ENCODE measurements at regions not wholly inside any gene's neighbourhood (a gene's known extent, or its start where the extent isn't known, plus 50 kb on each side); places are given as distances from the start of the nearest gene placed in this dataset.
"Not testable (repeated sequence)": the region's sequence is repeated elsewhere in the genome, so short reads cannot be mapped to it uniquely, and the experiment has no call there.

DNA sequence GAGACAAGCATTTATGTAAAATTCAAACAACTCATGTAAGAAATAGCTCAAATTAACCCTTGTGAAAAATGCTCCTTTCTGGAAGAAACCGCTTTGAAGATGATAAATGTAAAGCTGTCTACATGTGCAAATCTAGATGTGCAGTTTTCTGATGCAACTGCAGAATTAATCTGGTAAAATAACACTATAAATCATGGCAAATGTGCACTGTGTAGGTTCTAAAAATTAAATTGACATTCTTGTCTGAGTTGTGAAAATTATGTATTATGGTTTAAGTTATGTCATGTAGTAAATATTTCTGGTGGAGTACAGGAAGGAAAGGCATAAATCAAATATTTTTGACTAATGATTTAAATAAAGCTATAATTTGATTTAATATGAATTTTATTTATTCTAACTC lies 678.1 kb upstream of the SEMA6D start:
- ATAC-seq (no peak), DNase-seq (ENCODE audit: low spot score) (no peak)
- Mint-ChIP-seq H3K4me1 (ENCODE audit: low read depth in 2 of 2) (no peaks in the 10 kb centered on the region), H3K36me3 (peaks cover 5% of the 10 kb centered on the region), H3K9me3 (peaks cover 3% of the 10 kb centered on the region), H3K27ac (no peak overlapping the region), H3K4me3 (no peak overlapping the region), H3K27me3 (no peaks in the 10 kb centered on the region)

- H3K27me3 Mint-ChIP-seq = no peaks in the 10 kb centered on the region
- ATAC-seq (no peak), DNase-seq (ENCODE audit: low spot score) (no peak)
- H3K36me3 Mint-ChIP-seq = peaks cover 5% of the 10 kb centered on the region
- H3K9me3 Mint-ChIP-seq = peaks cover 5% of the 10 kb centered on the region
- no peaks in the 10 kb centered on the region for H3K4me1 Mint-ChIP-seq (ENCODE audit: low read depth in 2 of 2)
- H3K27ac Mint-ChIP-seq = no peak overlapping the region
- H3K4me3 Mint-ChIP-seq = no peak overlapping the region
These were observed 676.0 kb upstream of the SEMA6D start for GRCh38 chr15:47041301-47041700.

DNA sequence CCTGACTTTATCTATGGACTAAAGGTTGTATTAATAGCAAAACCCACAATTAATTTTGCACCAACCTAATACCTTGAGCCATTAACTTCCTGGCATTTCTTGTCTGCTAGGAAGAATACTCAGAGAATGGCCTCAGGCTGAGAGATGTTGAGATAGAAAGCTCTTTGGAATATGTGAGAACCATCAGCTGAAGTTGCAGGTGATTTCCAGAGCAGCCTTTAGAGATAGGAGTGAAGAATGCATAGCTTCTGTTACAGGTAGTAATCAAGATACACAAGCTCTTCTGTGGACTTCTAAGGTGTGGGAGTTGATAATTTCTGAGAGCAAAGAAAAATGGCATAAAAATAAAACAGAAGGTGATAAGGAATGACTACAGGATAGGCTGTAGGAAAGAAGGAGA lies 669.3 kb upstream of the SEMA6D start:
- H3K36me3 Mint-ChIP-seq; H3K27ac Mint-ChIP-seq; H3K4me1 Mint-ChIP-seq (ENCODE audit: low read depth in 2 of 2); H3K4me3 Mint-ChIP-seq; DNase-seq (ENCODE audit: low spot score); H3K27me3 Mint-ChIP-seq; ATAC-seq: not testable (repeated sequence)
- H3K9me3 Mint-ChIP-seq = peaks cover 13% of the 10 kb centered on the region

DNA sequence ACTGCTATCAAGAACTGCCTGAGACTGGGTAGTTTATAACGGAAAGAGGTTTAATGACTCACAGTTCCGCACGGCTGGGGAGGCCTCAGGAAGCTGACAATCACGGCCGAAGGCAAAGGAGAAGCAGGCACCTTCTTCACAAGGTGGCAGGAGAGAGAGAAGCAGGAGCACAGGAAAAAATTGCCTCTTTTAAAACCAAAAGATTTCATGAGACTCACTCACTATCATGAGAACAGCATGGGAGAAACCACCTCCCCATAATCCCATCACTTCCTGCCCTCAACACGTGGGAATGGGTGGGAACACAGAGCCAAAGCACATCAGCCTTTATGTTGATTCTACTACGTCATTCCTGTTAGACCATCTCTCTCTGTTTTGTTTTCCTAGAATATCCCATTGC lies 650.9 kb upstream of the SEMA6D start:
- peaks cover 17% of the 10 kb centered on the region for H3K9me3 Mint-ChIP-seq
- no peak overlapping the region for H3K4me3 Mint-ChIP-seq
- ATAC-seq = no peak
- no peaks in the 10 kb centered on the region for H3K36me3 Mint-ChIP-seq
- DNase-seq (ENCODE audit: low spot score) = no peak
- H3K27me3 Mint-ChIP-seq = no peaks in the 10 kb centered on the region
- no peaks in the 10 kb centered on the region for H3K4me1 Mint-ChIP-seq (ENCODE audit: low read depth in 2 of 2)
- H3K27ac Mint-ChIP-seq = no peak overlapping the region

DNA sequence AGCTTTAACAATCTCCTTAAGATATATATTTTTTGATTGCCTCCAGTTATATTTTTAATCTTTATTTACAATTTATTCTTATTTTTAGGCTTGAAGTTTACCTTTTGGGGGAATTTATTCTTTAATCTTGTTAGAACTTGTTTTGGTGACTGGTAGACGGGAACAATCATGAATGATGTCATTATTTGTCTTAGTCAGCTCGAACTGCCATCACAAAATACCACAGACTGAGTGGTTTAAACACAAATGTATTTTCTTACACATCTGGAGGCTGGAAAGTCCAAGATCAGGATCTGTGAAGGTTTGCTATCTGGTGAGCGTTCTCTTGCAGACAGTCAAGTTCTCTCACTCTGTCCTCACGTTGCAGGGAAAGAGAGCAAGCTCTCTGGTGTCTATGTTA lies 639.5 kb upstream of the SEMA6D start:
- H3K9me3 Mint-ChIP-seq; H3K27me3 Mint-ChIP-seq; H3K27ac Mint-ChIP-seq; DNase-seq (ENCODE audit: low spot score); H3K36me3 Mint-ChIP-seq; ATAC-seq; H3K4me3 Mint-ChIP-seq; H3K4me1 Mint-ChIP-seq (ENCODE audit: low read depth in 2 of 2): not testable (repeated sequence)

DNA sequence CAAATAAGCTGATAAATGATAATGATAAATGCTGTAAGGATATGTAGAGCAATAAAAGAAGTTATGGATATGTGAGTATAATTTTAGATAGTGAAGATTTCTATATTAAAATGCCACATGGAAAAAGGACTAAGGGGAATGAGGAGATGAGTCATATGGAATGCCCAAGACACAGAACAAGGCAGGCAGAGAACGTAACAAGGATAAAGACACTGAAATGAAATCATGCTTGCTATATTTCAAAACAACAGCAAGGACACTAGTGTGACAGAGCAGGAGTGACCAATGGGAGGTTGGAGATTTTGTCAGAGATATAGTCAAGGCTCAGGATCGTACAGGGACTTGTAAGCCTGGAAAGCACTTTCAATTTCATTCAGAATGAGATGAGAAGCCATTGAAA lies 621.5 kb upstream of the SEMA6D start:
- H3K9me3 Mint-ChIP-seq = peaks cover 8% of the 10 kb centered on the region
- DNase-seq (ENCODE audit: low spot score) (no peak), ATAC-seq (no peak)
- no peak overlapping the region for H3K4me3 Mint-ChIP-seq
- H3K36me3 Mint-ChIP-seq = peaks cover 6% of the 10 kb centered on the region
- H3K4me1 Mint-ChIP-seq (ENCODE audit: low read depth in 2 of 2) = no peaks in the 10 kb centered on the region
- no peak overlapping the region for H3K27ac Mint-ChIP-seq
- H3K27me3 Mint-ChIP-seq = no peaks in the 10 kb centered on the region

GRCh38 chr15:47098526-47098925 lies 618.8 kb upstream of the SEMA6D start:
- not testable (repeated sequence) for H3K4me1 Mint-ChIP-seq (ENCODE audit: low read depth in 2 of 2); H3K27ac Mint-ChIP-seq

GRCh38 chr15:47099801-47100200 lies 617.5 kb upstream of the SEMA6D start:
- H3K4me3 Mint-ChIP-seq; H3K4me1 Mint-ChIP-seq (ENCODE audit: low read depth in 2 of 2); H3K9me3 Mint-ChIP-seq; H3K36me3 Mint-ChIP-seq; H3K27me3 Mint-ChIP-seq; ATAC-seq; DNase-seq (ENCODE audit: low spot score); H3K27ac Mint-ChIP-seq: not testable (repeated sequence)

More at GRCh38 chr15:47098526-47098925, 618.8 kb upstream of the SEMA6D start:
- not testable (repeated sequence) for H3K4me3 Mint-ChIP-seq; ATAC-seq; H3K27me3 Mint-ChIP-seq; H3K36me3 Mint-ChIP-seq; H3K9me3 Mint-ChIP-seq; DNase-seq (ENCODE audit: low spot score)

GRCh38 chr15:47108800-47109199 lies 608.5 kb upstream of the SEMA6D start:
- not testable (repeated sequence) for H3K4me3 Mint-ChIP-seq; ATAC-seq; H3K36me3 Mint-ChIP-seq; H3K27ac Mint-ChIP-seq; DNase-seq (ENCODE audit: low spot score); H3K27me3 Mint-ChIP-seq; H3K4me1 Mint-ChIP-seq (ENCODE audit: low read depth in 2 of 2)
- H3K9me3 Mint-ChIP-seq = peaks cover 16% of the 10 kb centered on the region

GRCh38 chr15:47116698-47117097 lies 600.6 kb upstream of the SEMA6D start:
- H3K9me3 Mint-ChIP-seq = peaks cover 34% of the 10 kb centered on the region
- H3K4me1 Mint-ChIP-seq (ENCODE audit: low read depth in 2 of 2) = no peaks in the 10 kb centered on the region
- no peak overlapping the region for H3K27ac Mint-ChIP-seq
- no peaks in the 10 kb centered on the region for H3K27me3 Mint-ChIP-seq
- ATAC-seq (no peak), DNase-seq (ENCODE audit: low spot score) (no peak)
- no peak overlapping the region for H3K4me3 Mint-ChIP-seq
- peaks cover 4% of the 10 kb centered on the region for H3K36me3 Mint-ChIP-seq

DNA sequence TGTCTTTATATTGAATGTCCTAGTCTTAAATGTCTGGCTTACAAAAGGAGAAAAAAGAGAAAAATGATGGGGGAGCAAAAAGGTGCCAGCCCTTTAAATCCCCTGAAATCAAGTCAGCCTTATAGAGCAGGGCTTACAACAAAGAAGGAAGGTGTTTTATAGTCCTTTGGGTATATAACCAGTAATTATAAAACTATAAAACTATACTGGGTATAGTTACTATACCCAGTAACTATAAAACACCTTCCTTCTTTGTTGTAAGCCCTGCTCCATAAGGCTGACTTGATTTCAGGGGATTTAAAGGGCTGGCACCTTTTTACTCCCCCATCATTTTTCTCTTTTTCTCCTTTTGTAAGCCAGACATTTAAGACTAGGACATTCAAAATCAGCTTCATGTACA lies 598.0 kb upstream of the SEMA6D start:
- H3K4me3 Mint-ChIP-seq = no peak overlapping the region
- DNase-seq (ENCODE audit: low spot score) (no peak), ATAC-seq (no peak)
- peaks cover 4% of the 10 kb centered on the region for H3K36me3 Mint-ChIP-seq
- no peaks in the 10 kb centered on the region for H3K4me1 Mint-ChIP-seq (ENCODE audit: low read depth in 2 of 2)
- peaks cover 27% of the 10 kb centered on the region for H3K9me3 Mint-ChIP-seq
- no peaks in the 10 kb centered on the region for H3K27me3 Mint-ChIP-seq
- H3K27ac Mint-ChIP-seq = no peak overlapping the region

DNA sequence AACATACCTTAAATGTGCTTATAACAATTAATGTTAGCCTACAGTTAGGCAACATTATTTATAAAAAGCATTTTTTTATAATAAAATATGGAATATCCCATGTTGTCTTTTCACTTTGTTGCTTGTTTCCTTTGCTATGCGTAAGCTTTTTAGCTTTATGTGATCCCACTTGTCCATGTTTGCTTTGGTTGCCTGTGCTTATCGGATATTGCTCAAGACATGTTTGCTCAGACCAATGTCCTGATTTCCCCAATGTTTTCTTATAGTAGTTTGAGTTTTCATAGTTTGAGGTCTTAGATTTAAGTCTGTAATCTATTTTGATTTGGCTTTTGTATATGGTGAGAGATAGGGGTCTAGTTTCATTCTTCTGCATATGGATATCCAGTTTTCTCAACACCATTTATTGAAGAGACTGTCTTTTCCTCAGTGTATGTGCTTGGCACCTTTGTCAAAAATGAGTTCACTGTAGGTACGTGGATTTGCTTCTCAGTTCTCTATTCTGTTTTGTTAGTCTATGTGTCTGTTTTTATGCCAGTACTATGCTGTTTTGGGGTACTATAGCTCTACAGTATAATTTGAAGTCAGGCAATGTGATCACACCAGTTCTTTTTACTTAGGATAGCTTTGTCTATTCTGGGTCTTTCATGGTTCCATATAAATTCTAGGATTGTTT lies 592.7 kb upstream of the SEMA6D start:
- H3K27me3 Mint-ChIP-seq = no peaks in the 10 kb centered on the region
- peaks cover 21% of the 10 kb centered on the region for H3K9me3 Mint-ChIP-seq
- H3K4me1 Mint-ChIP-seq (ENCODE audit: low read depth in 2 of 2) = no peaks in the 10 kb centered on the region
- H3K36me3 Mint-ChIP-seq = no peaks in the 10 kb centered on the region
- DNase-seq (ENCODE audit: low spot score) = no peak
- no peak for ATAC-seq
- no peak overlapping the region for H3K27ac Mint-ChIP-seq
- H3K4me3 Mint-ChIP-seq = no peak overlapping the region

DNA sequence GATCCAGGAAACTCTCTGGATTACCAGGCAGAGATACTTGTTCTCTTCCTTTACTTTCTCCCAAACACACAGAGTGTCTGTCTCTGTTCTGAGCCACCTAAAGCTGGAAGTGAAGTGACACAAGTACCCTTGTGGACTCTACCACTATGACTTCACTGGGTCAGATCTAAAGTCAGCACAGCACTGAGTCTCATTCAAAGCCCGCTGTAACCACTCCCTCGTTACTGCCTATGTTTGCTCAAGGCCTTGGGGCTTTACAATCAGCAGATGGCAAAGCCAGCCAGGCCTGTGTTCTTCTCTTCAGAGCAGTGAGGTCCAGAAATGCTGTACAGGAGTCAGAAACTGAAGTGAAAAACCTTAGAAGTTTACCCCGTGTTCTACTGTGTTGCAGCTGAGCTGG lies 588.3 kb upstream of the SEMA6D start:
- DNase-seq (ENCODE audit: low spot score) = no peak
- H3K4me3 Mint-ChIP-seq = no peak overlapping the region
- H3K27ac Mint-ChIP-seq = no peak overlapping the region
- no peaks in the 10 kb centered on the region for H3K36me3 Mint-ChIP-seq
- no peaks in the 10 kb centered on the region for H3K4me1 Mint-ChIP-seq (ENCODE audit: low read depth in 2 of 2)
- H3K9me3 Mint-ChIP-seq = peaks cover 18% of the 10 kb centered on the region
- no peaks in the 10 kb centered on the region for H3K27me3 Mint-ChIP-seq
- ATAC-seq = no peak

DNA sequence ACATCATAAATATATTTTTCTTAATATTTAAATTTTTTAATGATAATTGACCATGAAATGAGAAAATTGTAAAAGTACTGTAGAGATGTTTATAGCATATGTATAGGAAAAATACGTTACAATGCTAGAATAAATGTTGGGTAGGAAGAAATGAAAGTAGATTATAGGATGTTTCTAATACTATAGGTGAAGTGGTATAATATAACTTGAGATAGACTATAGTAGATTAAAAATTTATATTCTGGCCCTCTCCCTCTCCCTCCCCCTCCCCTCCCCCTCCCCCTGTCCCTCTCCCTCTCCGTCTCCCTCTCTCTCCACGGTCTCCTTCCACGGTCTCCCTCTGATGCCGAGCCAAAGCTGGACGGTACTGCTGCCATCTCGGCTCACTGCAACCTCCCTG lies 585.9 kb upstream of the SEMA6D start:
- not testable (repeated sequence) for ATAC-seq; H3K36me3 Mint-ChIP-seq; H3K27me3 Mint-ChIP-seq; H3K4me3 Mint-ChIP-seq; H3K27ac Mint-ChIP-seq; DNase-seq (ENCODE audit: low spot score); H3K4me1 Mint-ChIP-seq (ENCODE audit: low read depth in 2 of 2)
- H3K9me3 Mint-ChIP-seq = peaks cover 18% of the 10 kb centered on the region

DNA sequence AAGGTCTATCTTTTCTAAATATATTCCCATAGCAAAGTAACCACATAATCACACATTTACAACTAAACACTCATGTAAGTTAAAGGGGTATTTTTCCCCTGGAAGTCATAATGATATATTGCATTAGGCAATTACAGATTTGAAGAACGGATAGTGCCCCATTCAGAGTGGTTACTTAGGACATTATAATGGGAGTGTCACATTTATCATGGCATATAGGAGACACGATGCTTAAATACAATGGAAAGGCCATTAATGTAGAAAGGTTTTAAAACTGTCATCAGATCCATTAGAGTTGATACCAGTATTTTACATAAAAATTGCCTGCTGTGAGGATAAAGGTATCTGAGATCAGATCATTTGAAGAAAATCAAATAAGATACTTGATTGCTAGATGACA lies 582.0 kb upstream of the SEMA6D start:
- ATAC-seq = no peak
- H3K4me3 Mint-ChIP-seq = no peak overlapping the region
- peaks cover 6% of the 10 kb centered on the region for H3K9me3 Mint-ChIP-seq
- H3K36me3 Mint-ChIP-seq = no peaks in the 10 kb centered on the region
- no peaks in the 10 kb centered on the region for H3K4me1 Mint-ChIP-seq (ENCODE audit: low read depth in 2 of 2)
- H3K27me3 Mint-ChIP-seq = no peaks in the 10 kb centered on the region
- DNase-seq (ENCODE audit: low spot score) = no peak
- H3K27ac Mint-ChIP-seq = no peak overlapping the region
